Activated CD4-positive, alpha-beta T cell treated with anti-CD3 and anti-CD28 coated beads for 36 hours (primary cell): ENCODE measurements at regions not wholly inside any gene's neighbourhood (a gene's known extent, or its start where the extent isn't known, plus 50 kb on each side); places are given as distances from the start of the nearest gene placed in this dataset.

Experiments used
- ATAC-seq: fragments of 200-7000 bp; cut with Tn5 transposase; one replicate; pipeline ENCODE4 v1.10.0; 2021; ENCODE audit warnings: mild to moderate bottlenecking, moderate library complexity
- CTCF ChIA-PET: fragments of 350-600 bp; sonication (Branson Sonifier 250); formaldehyde crosslinking; loops from one replicate; lab custom pipeline; 2021; ENCODE audit warnings: antibody characterized with exemption; lab: Charles Lee
- POLR2A ChIA-PET: fragments of 350-600 bp; sonication (Branson Sonifier 250); formaldehyde crosslinking; loops from one replicate; lab custom pipeline; 2021; ENCODE audit warnings: antibody characterized with exemption, inconsistent platforms; lab: Charles Lee
- DNase-seq: peaks from one replicate; pipeline ENCODE4 v3.0.0-alpha.2; 2020
- H3K27ac Mint-ChIP-seq: one replicate; pipeline ENCODE4 v1.8.0; 2021; ENCODE audit warnings: mixed read lengths
- H3K27me3 Mint-ChIP-seq: one replicate; pipeline ENCODE4 v1.8.0; 2021; ENCODE audit warnings: mixed read lengths
- H3K36me3 Mint-ChIP-seq: one replicate; pipeline ENCODE4 v1.8.0; 2021; ENCODE audit warnings: low read depth, mixed read lengths
- H3K4me1 Mint-ChIP-seq: one replicate; pipeline ENCODE4 v1.8.0; 2021; ENCODE audit warnings: mixed read lengths
- H3K4me3 Mint-ChIP-seq: one replicate; pipeline ENCODE4 v1.8.0; 2021; ENCODE audit warnings: mild to moderate bottlenecking, moderate library complexity, mixed read lengths
- H3K9me3 Mint-ChIP-seq: one replicate; pipeline ENCODE4 v1.8.0; 2021; ENCODE audit warnings: low read depth, mixed read lengths
- intact Hi-C, 2 experiments: fragments of 100-400 bp; cut with DNase I in 1 of 2; cut with micrococcal nuclease in 1 of 2; formaldehyde crosslinking; loops; one replicate each; pipeline versions ENCODE4 v1.14.2 to v1.15.1; 2022 to 2024; cut with DNase I, micrococcal nuclease

DNA sequence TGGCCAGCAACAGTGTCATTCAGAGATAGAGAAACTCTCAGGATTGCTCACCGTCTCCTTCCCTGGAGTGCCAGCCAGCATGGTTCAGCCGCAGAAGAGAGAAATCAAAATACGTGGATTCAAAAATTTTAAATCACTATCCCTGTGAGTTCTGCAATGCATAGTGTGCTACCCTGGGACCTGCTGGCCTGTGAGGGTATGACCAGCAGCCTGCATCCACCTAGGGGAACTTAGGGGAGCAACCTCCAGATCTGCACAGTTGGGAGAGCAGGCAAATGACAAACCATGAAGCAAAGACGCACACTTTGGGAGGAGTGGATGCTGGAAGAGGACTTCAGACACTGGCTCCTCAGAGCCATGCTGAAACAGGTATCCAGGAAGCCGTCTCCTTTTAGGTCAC, 639.3 kb downstream of the TNS3 start:
- Mint-ChIP-seq H3K4me3 (no peak overlapping the region), H3K27me3 (no peaks in the 10 kb centered on the region), H3K4me1 (no peaks in the 10 kb centered on the region), H3K27ac (no peak overlapping the region), H3K36me3 (no peaks in the 10 kb centered on the region), H3K9me3 (no peaks in the 10 kb centered on the region)
- intact Hi-C loops = no loop called here
- ChIA-PET CTCF (no interaction called here), POLR2A (no interaction called here)
- DNase-seq (no peak), ATAC-seq (no peak)

DNA sequence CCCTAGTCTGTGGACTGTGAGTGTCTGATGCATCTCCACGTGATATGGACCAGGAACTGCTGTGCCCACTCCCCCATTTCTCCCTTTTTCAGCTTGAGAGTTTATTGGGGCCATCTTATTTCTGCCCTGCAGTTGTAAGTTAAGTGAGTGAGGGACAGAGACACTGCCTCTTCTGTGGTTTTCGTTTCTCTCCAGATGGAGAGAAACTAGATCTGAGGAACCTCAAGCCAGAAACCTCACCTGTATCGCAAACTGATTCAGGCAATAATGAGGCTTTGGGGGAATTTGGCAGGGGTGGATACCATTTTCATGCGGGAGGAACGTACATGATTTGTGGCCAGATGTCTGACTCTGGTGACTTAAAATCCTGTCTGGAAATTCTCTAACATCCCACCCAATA, 641.7 kb downstream of the TNS3 start:
- no peak overlapping the region for H3K4me3 Mint-ChIP-seq
- no peaks in the 10 kb centered on the region for H3K4me1 Mint-ChIP-seq
- ChIA-PET CTCF (no interaction called here), POLR2A (no interaction called here)
- intact Hi-C loops = no loop called here
- no peaks in the 10 kb centered on the region for H3K9me3 Mint-ChIP-seq
- DNase-seq (no peak), ATAC-seq (no peak)
- H3K27ac Mint-ChIP-seq = no peak overlapping the region
- no peaks in the 10 kb centered on the region for H3K27me3 Mint-ChIP-seq
- no peaks in the 10 kb centered on the region for H3K36me3 Mint-ChIP-seq

DNA sequence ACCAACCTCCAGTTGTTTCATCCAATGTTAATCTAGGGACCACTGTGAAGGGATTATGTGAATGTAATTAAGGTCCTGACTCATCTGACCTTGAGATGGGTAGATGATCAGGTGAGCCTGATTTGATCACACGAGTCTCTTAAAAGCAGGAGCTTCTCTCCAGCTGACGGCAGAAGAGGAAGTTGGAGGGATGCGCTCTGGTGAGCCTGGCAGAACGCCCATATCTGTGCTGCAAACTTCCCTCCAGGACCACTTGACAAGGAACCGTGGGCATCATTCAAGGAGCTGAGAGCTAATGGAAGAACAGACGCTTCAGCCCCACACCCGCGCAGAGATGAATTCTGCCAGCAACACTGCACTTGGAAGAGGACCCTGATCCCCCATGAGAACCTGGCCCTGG, 642.4 kb downstream of the TNS3 start:
- POLR2A ChIA-PET = no interaction called here
- DNase-seq = no peak
- CTCF ChIA-PET = no interaction called here
- H3K4me3 Mint-ChIP-seq = no peak overlapping the region
- ATAC-seq = no peak
- H3K27me3 Mint-ChIP-seq = no peaks in the 10 kb centered on the region
- no peaks in the 10 kb centered on the region for H3K9me3 Mint-ChIP-seq
- no peak overlapping the region for H3K27ac Mint-ChIP-seq
- no peaks in the 10 kb centered on the region for H3K4me1 Mint-ChIP-seq
- intact Hi-C loops = no loop called here
- H3K36me3 Mint-ChIP-seq = no peaks in the 10 kb centered on the region

DNA sequence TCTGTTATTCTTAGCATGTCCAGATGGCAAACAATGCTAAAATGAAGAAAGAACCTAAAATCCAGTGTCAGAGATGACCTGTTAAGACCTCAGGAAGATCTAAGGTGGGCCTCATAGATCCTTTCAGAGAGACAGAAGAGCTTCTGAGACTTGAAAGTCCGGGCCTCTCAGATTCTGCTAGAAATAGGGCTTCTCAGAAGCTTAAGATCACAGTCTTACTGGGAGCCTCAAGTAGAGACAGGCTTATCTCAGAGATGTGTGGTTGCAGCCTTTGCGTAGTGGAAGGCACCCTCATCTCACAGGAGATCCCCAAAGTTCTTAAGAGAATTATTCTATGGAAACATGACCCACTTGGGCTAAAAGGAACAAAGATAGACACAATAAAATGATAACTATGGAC, 642.8 kb downstream of the TNS3 start:
- POLR2A ChIA-PET = no interaction called here
- Mint-ChIP-seq H3K27me3 (no peaks in the 10 kb centered on the region), H3K4me3 (no peak overlapping the region), H3K4me1 (no peaks in the 10 kb centered on the region), H3K36me3 (no peaks in the 10 kb centered on the region), H3K9me3 (no peaks in the 10 kb centered on the region), H3K27ac (no peak overlapping the region)
- no peak for ATAC-seq
- intact Hi-C loops = no loop called here
- CTCF ChIA-PET = no interaction called here
- no peak for DNase-seq

DNA sequence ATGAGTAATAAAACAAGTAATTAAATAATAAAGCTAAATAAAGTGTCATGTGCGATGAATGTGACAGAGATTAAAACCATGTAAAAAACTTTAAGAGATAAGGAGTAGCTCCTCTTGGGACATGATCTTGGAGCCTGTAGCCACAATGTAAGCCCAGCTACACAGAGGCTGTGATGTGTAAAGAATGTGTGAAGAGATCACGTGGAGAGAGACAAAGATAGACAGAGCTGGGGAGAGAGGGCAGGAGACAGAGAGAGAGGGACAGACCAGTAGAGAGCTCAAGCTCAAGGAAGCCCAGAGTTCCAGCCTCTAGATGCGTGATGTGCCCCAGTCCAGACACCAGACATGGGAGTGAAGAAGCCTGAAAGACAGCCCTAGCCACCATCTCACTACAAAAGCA, 644.1 kb downstream of the TNS3 start:
- no peak overlapping the region for H3K4me3 Mint-ChIP-seq
- no peak for DNase-seq
- intact Hi-C loops = no loop called here
- ATAC-seq = no peak
- H3K9me3 Mint-ChIP-seq = no peaks in the 10 kb centered on the region
- POLR2A ChIA-PET = no interaction called here
- CTCF ChIA-PET = no interaction called here
- no peak overlapping the region for H3K27ac Mint-ChIP-seq
- H3K27me3 Mint-ChIP-seq = no peaks in the 10 kb centered on the region
- H3K36me3 Mint-ChIP-seq = no peaks in the 10 kb centered on the region
- H3K4me1 Mint-ChIP-seq = no peaks in the 10 kb centered on the region

DNA sequence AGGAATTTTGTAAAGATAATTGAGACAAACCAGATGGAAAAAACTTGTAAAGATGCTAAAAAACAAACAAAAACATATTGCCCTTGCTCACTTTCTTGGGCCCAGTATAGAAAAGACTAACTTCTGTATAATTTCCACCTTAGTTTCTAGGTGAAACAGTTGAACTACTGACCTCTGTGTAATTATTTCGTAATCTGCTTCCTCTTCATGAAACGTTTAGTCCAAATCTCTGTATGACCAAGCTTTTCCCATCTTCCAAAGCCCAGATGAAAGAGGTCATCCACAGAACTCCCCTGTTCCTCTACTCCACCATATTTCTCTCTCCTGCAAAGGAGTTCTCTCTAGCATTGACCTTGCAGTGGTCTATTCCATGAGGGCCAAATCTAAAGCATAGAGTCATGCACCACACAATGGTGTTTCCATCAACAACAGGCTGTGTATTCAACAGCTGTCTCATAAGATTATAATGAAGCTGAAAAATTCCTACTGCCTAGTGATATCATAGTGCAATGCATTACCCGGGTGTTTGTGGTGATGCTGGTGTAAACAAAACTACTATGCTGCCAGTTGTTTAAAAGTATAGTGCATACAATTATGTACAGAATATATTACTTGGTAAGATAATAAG, 647.6 kb downstream of the TNS3 start:
- no peak for ATAC-seq
- CTCF ChIA-PET = no interaction called here
- DNase-seq = no peak
- Mint-ChIP-seq H3K27me3 (no peaks in the 10 kb centered on the region), H3K36me3 (no peaks in the 10 kb centered on the region), H3K27ac (no peak overlapping the region), H3K9me3 (no peaks in the 10 kb centered on the region), H3K4me1 (no peaks in the 10 kb centered on the region), H3K4me3 (no peak overlapping the region)
- intact Hi-C loops = no loop called here
- POLR2A ChIA-PET = no interaction called here

DNA sequence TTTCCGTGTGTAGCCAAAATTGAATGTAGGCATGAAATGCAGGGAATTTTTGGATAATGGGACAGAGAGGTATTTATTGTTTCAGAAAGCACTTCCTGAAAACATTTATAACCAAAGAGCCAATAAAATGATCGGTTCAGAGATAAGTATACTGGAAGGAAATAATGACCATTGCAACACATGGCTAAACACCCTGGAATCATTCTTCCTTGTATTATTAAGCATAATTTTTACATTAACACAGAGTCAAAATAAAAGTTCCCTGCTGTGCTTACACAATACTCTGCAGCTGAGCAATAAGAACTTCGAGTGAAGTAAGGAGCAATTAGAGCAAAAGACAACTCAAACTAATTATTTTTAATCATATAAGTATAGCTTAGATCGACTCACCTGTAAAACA, 648.3 kb downstream of the TNS3 start:
- ATAC-seq (no peak), DNase-seq (no peak)
- intact Hi-C loops = no loop called here
- ChIA-PET CTCF (no interaction called here), POLR2A (no interaction called here)
- H3K4me1 Mint-ChIP-seq = no peaks in the 10 kb centered on the region
- no peak overlapping the region for H3K27ac Mint-ChIP-seq
- H3K36me3 Mint-ChIP-seq = no peaks in the 10 kb centered on the region
- H3K9me3 Mint-ChIP-seq = no peaks in the 10 kb centered on the region
- H3K4me3 Mint-ChIP-seq = no peak overlapping the region
- H3K27me3 Mint-ChIP-seq = no peaks in the 10 kb centered on the region

DNA sequence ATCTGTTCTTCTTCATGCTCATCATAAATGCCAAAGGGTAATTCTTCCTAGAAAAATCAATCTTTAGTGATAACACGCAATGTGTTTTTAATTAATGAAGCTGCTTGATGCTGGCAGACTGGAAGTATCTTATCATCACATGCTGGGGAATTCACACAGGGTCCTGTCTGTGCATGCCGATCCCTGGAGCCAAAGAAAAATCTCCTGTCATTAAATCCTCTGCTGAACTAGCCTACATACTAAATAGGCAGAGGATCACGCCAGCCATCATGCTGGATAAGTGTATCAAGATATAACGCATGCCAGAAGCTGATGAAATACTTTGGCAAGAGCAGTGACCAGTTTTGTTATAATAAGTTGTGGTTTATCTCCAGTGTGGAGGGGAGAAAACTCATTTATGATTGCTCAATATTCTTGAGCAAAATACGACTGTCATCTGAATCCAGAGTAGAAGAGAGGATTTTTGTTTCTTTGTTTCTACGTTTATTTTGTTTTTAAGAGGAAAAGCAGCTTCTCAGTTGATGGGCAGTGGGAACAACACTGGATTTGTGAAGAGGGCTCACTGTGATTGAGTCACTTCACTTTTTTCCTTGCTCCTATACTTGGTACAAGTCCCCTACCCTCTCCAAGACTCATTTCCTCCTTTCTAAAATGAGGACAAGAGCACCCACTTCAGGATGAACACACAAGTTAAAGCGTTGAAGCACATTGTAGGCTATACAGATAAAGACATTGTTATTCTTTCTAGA, 649.1 kb downstream of the TNS3 start:
- Mint-ChIP-seq H3K36me3 (no peaks in the 10 kb centered on the region), H3K9me3 (no peaks in the 10 kb centered on the region), H3K27me3 (no peaks in the 10 kb centered on the region), H3K27ac (no peak overlapping the region), H3K4me3 (no peak overlapping the region), H3K4me1 (no peaks in the 10 kb centered on the region)
- ATAC-seq = no peak
- CTCF ChIA-PET = no interaction called here
- no peak for DNase-seq
- POLR2A ChIA-PET = no interaction called here
- intact Hi-C loops = no loop called here

DNA sequence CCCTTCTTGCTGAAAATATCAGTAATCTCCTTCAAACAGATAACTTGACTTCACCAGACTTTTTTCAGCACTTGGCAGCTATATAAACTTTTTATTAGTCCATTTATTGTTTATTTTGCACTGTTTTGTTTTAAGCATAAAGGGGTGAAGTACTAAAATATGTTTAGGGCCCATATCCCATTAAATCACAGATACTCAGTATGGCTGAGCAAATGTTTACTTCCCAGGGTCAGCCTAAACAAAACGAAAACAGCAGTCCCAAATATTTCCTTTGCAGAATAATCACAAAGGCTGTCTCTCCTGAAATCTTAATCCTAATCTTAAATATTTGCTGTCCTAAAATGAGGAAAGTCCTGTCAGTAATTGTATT, 649.6 kb downstream of the TNS3 start:
- POLR2A ChIA-PET = no interaction called here
- Mint-ChIP-seq H3K4me3 (no peak overlapping the region), H3K9me3 (no peaks in the 10 kb centered on the region), H3K27ac (no peak overlapping the region), H3K27me3 (no peaks in the 10 kb centered on the region), H3K36me3 (no peaks in the 10 kb centered on the region), H3K4me1 (no peaks in the 10 kb centered on the region)
- DNase-seq = no peak
- intact Hi-C loops = no loop called here
- ATAC-seq = no peak
- CTCF ChIA-PET = no interaction called here

DNA sequence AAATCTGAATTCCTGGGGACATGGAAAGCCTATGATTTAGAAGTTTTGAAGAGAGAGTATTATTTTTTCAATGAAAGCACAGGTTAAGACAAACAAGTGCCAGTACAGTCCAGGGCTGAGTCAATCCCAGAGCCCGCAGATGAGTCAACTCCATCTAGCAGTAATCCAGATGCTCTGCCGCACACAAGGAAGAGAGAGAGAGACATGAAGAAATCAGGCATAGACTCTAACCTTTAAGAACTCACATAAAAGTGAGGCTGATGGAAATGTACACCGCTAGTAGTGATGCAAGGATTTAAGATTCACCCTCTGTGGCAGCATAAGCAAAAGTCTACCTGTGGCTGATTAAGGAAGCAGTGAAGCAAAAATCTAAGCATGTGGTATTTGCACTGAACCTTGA, 651.5 kb downstream of the TNS3 start:
- Mint-ChIP-seq H3K4me3 (no peak overlapping the region), H3K27ac (no peak overlapping the region)

DNA sequence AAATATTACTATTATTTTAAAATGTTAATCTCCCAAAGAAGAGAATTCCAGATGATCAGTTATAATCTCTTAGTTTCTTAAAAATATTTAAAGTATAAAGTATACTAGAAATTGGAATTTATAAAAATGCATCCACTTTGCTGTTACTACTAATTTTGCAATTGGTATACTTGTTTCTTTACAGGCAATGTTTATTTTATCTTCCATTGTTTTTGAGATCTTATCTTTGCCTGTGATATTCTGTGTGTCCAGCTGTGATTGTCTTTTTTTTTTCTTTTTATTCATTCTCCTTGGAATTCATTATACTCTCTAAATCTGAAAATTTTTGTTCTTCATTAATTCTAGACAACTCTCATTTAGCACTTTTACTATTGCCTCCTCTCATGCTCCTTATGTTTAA, 652.6 kb downstream of the TNS3 start:
- H3K27me3 Mint-ChIP-seq = no peaks in the 10 kb centered on the region
- intact Hi-C loops = no loop called here
- ATAC-seq (no peak), DNase-seq (no peak)
- no peak overlapping the region for H3K4me3 Mint-ChIP-seq
- peaks cover 3% of the 10 kb centered on the region for H3K9me3 Mint-ChIP-seq
- H3K4me1 Mint-ChIP-seq = no peaks in the 10 kb centered on the region
- H3K27ac Mint-ChIP-seq = no peak overlapping the region
- H3K36me3 Mint-ChIP-seq = no peaks in the 10 kb centered on the region
- CTCF ChIA-PET = no interaction called here
- POLR2A ChIA-PET = no interaction called here

More for the DNA sequence above, 651.5 kb downstream of the TNS3 start:
- ChIA-PET CTCF (no interaction called here), POLR2A (no interaction called here)
- ATAC-seq (no peak), DNase-seq (no peak)
- H3K4me1 Mint-ChIP-seq = no peaks in the 10 kb centered on the region
- H3K27me3 Mint-ChIP-seq = no peaks in the 10 kb centered on the region
- intact Hi-C loops = no loop called here
- no peaks in the 10 kb centered on the region for H3K36me3 Mint-ChIP-seq
- peaks cover 3% of the 10 kb centered on the region for H3K9me3 Mint-ChIP-seq

DNA sequence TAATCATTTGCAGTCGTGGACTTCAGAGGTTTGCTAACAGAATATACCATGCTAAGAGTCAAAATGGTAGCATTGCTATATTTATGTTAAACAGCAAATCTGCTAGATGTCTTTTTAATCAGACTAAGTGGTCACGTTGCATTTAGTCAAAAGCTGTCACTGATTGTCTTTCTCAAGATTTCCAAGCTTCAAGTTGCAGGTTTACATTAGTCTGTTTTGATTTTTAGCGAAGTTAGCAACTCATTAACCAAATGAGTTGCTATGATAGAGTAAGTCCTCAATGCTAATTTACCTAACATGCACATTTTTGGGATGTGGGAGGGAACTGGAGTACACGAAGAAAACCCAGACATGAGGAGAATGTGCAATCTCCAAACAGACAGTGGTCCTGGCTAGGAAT, 653.2 kb downstream of the TNS3 start:
- ATAC-seq (no peak), DNase-seq (no peak)
- Mint-ChIP-seq H3K27me3 (no peaks in the 10 kb centered on the region), H3K4me1 (no peaks in the 10 kb centered on the region), H3K36me3 (no peaks in the 10 kb centered on the region), H3K27ac (no peak overlapping the region), H3K4me3 (no peak overlapping the region), H3K9me3 (peaks cover 3% of the 10 kb centered on the region)
- POLR2A ChIA-PET = no interaction called here
- intact Hi-C loops = no loop called here
- CTCF ChIA-PET = interaction anchor here (1.2 kb wide), 1 partner anchor 8 kb away, joined by 3 read pairs; no protein-coding TSS in a partner anchor
